Retinal pigment epithelial cell (primary cell): ENCODE measurements at regions not wholly inside any gene's neighbourhood (a gene's known extent, or its start where the extent isn't known, plus 50 kb on each side); places are given as distances from the start of the nearest gene placed in this dataset.

Source experiments
- DNase-seq: peaks from one replicate; pipeline ENCODE4 v3.0.0-alpha.2; 2010; ENCODE audit warnings: low read depth
- H3K4me3 ChIP-seq: 2 replicates; pipeline ENCODE4 v1.5.1; 2011; ENCODE audit warnings: mild to moderate bottlenecking, low read length, control low read depth, moderate library complexity
- TF ChIP-seq, protein P1 (sequence below): conservative IDR thresholded peaks from 2 replicates; pipeline ENCODE4 v1.5.1; 2011; ENCODE audit warnings: low read depth, low read length, control low read depth, inconsistent platforms

GRCh38 chr13:73894995-73895571, 239.1 kb downstream of the KLF12 start:
- DNase-seq: no peak
- H3K4me3 ChIP-seq: no peak overlapping the region
- TF ChIP-seq, protein P1, sequence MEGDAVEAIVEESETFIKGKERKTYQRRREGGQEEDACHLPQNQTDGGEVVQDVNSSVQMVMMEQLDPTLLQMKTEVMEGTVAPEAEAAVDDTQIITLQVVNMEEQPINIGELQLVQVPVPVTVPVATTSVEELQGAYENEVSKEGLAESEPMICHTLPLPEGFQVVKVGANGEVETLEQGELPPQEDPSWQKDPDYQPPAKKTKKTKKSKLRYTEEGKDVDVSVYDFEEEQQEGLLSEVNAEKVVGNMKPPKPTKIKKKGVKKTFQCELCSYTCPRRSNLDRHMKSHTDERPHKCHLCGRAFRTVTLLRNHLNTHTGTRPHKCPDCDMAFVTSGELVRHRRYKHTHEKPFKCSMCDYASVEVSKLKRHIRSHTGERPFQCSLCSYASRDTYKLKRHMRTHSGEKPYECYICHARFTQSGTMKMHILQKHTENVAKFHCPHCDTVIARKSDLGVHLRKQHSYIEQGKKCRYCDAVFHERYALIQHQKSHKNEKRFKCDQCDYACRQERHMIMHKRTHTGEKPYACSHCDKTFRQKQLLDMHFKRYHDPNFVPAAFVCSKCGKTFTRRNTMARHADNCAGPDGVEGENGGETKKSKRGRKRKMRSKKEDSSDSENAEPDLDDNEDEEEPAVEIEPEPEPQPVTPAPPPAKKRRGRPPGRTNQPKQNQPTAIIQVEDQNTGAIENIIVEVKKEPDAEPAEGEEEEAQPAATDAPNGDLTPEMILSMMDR: no peak

GRCh38 chr13:73893833-73894232, 240.4 kb downstream of the KLF12 start:
- TF ChIP-seq, protein P1: no peak
- H3K4me3 ChIP-seq: no peak overlapping the region
- DNase-seq: no peak

DNA sequence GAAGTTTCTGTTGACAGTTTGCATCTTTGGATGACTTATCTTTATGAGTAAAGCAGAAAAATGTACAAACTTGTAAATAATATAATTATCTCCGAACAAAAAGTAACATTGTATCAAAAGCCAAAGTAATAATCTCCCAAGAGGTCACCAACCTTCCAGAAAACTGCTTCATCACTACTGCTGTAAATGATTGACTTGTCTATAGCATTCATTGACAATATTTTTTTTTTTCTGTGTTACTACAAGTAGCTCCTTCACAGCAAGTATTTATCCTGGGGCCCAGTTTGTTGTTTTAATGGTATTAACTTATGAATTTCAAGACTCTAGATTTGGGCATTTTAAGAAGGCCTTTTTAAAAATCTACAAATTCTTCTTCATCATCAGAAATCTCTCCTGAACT, 242.4 kb downstream of the KLF12 start:
- H3K4me3 ChIP-seq: no peak overlapping the region
- DNase-seq: no peak
- TF ChIP-seq, protein P1: no peak

GRCh38 chr13:73883162-73883561, 251.0 kb downstream of the KLF12 start:
- DNase-seq: no peak
- TF ChIP-seq, protein P1: no peak
- no peak overlapping the region for H3K4me3 ChIP-seq

DNA sequence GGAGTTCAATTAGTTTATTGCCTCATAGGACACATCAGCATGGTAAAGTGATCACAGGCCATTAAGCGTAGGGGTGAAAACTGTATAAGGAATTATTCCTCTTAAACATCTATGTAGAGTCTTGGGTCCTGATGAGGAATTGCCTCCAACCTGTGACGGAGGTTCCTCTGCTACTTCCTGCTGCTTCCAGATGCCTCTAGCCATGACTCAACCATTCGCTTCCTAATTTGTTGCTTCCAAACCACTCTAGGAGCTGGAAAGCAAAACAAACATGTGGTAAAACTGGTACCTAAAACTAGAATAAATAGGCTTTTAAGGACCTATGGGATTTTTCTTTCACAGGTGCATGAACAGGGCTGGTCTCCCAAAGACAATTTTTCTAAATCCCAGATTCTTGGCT, 253.8 kb downstream of the KLF12 start:
- no peak for DNase-seq
- H3K4me3 ChIP-seq: no peak overlapping the region
- TF ChIP-seq, protein P1: no peak

- no peak for DNase-seq
- TF ChIP-seq, protein P1: no peak
- no peak overlapping the region for H3K4me3 ChIP-seq
Observed at GRCh38 chr13:73879346-73880015, 254.7 kb downstream of the KLF12 start.

DNA sequence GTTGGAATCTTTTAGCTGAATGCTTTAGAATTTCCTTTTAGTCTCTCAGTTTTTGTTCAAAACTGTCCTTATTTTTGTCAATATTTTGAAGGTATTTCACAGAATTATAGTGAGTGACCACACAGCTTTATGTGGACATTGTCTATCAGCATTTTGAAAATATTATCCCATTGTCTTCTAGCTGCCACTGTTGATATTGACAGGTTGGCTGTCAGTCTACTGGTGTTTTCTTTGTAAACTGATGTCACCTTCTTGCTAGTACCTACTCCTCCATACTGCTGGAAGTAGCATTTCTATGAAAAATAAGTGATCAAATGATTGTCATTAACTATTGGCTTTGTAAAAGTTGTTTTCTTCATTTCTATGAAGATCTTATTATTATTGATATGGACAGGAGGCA, 256.8 kb downstream of the KLF12 start:
- DNase-seq: no peak
- TF ChIP-seq, protein P1: no peak
- no peak overlapping the region for H3K4me3 ChIP-seq
